ENCODE measurements at regions not wholly inside any gene's neighbourhood (a gene's known extent, or its start where the extent isn't known, plus 50 kb on each side); places are given as distances from the start of the nearest gene placed in this dataset.

- no peaks in the 10 kb centered on the region for H3K79me2 ChIP-seq (ENCODE audit: low read length)
- H3K27me3 ChIP-seq (replicated peaks; ENCODE audit: insufficient read depth, low read length), result no peaks in the 10 kb centered on the region
- TF ChIP-seq CTCF (IDR thresholded peaks at IDR 0.05; ENCODE audit: low read length) (no peak), EZH2 (optimal IDR thresholded peaks at IDR 0.05; ENCODE audit: low read depth, low read length) (no peak), EZH2phosphoT487 (IDR thresholded peaks at IDR 0.05; ENCODE audit: low read length) (no peak)
- no peak overlapping the region for H2AFZ ChIP-seq (ENCODE audit: low read length)
- H3K9me3 ChIP-seq (replicated peaks; ENCODE audit: insufficient read depth, low read length), result no peaks in the 10 kb centered on the region
- no peaks in the 10 kb centered on the region for H3K9me2 ChIP-seq (replicated peaks; ENCODE audit: insufficient read depth, low read length)
- no peak overlapping the region for H3K9ac ChIP-seq (ENCODE audit: low read length)
- no peak for DNase-seq
- H3K4me2 ChIP-seq (ENCODE audit: low read depth, low read length), result no peak overlapping the region
- no peaks in the 10 kb centered on the region for H3F3A ChIP-seq (ENCODE audit: insufficient read depth, low read length)
- no peaks in the 10 kb centered on the region for H4K20me1 ChIP-seq (ENCODE audit: insufficient read depth, low read length)
- H3K4me1 ChIP-seq (ENCODE audit: low read length), result no peaks in the 10 kb centered on the region
- no peaks in the 10 kb centered on the region for H3K36me3 ChIP-seq (replicated peaks; ENCODE audit: insufficient read depth, low read length)
- H3K4me3 ChIP-seq (ENCODE audit: low read length), result no peak overlapping the region
- no peak overlapping the region for H3K27ac ChIP-seq (ENCODE audit: low read length)
Observed at GRCh38 chr6:66772800-66773199, 1065.8 kb upstream of the EYS start.

GRCh38 chr6:66771626-66772025, 1064.6 kb upstream of the EYS start:
- Histone ChIP-seq H3K4me1 (ENCODE audit: low read length) (no peaks in the 10 kb centered on the region), H3K36me3 (replicated peaks; ENCODE audit: insufficient read depth, low read length) (no peaks in the 10 kb centered on the region)
- TF ChIP-seq CTCF (IDR thresholded peaks at IDR 0.05; ENCODE audit: low read length), result no peak
- no peak for TF ChIP-seq EZH2phosphoT487 (IDR thresholded peaks at IDR 0.05; ENCODE audit: low read length)
- TF ChIP-seq EZH2 (optimal IDR thresholded peaks at IDR 0.05; ENCODE audit: low read depth, low read length), result no peak

GRCh38 chr6:66751630-66752029, 1044.6 kb upstream of the EYS start:
- H3F3A ChIP-seq (ENCODE audit: insufficient read depth, low read length), result no peaks in the 10 kb centered on the region
- H3K4me2 ChIP-seq (ENCODE audit: low read depth, low read length), result no peak overlapping the region
- H3K9me2 ChIP-seq (replicated peaks; ENCODE audit: insufficient read depth, low read length), result no peaks in the 10 kb centered on the region
- no peak overlapping the region for H2AFZ ChIP-seq (ENCODE audit: low read length)
- DNase-seq, result peak; percentile 34
- no peaks in the 10 kb centered on the region for H3K27me3 ChIP-seq (replicated peaks; ENCODE audit: insufficient read depth, low read length)
- no peak overlapping the region for H3K9ac ChIP-seq (ENCODE audit: low read length)
- no peaks in the 10 kb centered on the region for H3K36me3 ChIP-seq (replicated peaks; ENCODE audit: insufficient read depth, low read length)
- no peaks in the 10 kb centered on the region for H3K9me3 ChIP-seq (replicated peaks; ENCODE audit: insufficient read depth, low read length)
- TF ChIP-seq EZH2 (optimal IDR thresholded peaks at IDR 0.05; ENCODE audit: low read depth, low read length) (no peak), CTCF (IDR thresholded peaks at IDR 0.05; ENCODE audit: low read length) (no peak), EZH2phosphoT487 (IDR thresholded peaks at IDR 0.05; ENCODE audit: low read length) (no peak)
- no peaks in the 10 kb centered on the region for H3K4me1 ChIP-seq (ENCODE audit: low read length)
- H3K27ac ChIP-seq (ENCODE audit: low read length), result no peak overlapping the region
- H4K20me1 ChIP-seq (ENCODE audit: insufficient read depth, low read length), result no peaks in the 10 kb centered on the region
- no peaks in the 10 kb centered on the region for H3K79me2 ChIP-seq (ENCODE audit: low read length)
- H3K4me3 ChIP-seq (ENCODE audit: low read length), result no peak overlapping the region

More at GRCh38 chr6:66771626-66772025, 1064.6 kb upstream of the EYS start:
- Histone ChIP-seq H3K4me2 (ENCODE audit: low read depth, low read length) (no peak overlapping the region), H3K27me3 (replicated peaks; ENCODE audit: insufficient read depth, low read length) (no peaks in the 10 kb centered on the region), H3K9me2 (replicated peaks; ENCODE audit: insufficient read depth, low read length) (no peaks in the 10 kb centered on the region), H2AFZ (ENCODE audit: low read length) (no peak overlapping the region), H3K27ac (ENCODE audit: low read length) (no peak overlapping the region), H3F3A (ENCODE audit: insufficient read depth, low read length) (no peaks in the 10 kb centered on the region), H3K9me3 (replicated peaks; ENCODE audit: insufficient read depth, low read length) (no peaks in the 10 kb centered on the region), H3K79me2 (ENCODE audit: low read length) (no peaks in the 10 kb centered on the region), H3K9ac (ENCODE audit: low read length) (no peak overlapping the region), H4K20me1 (ENCODE audit: insufficient read depth, low read length) (no peaks in the 10 kb centered on the region), H3K4me3 (ENCODE audit: low read length) (no peak overlapping the region)
- DNase-seq, result no peak
